ENCODE measurements at regions not wholly inside any gene's neighbourhood (a gene's known extent, or its start where the extent isn't known, plus 50 kb on each side); places are given as distances from the start of the nearest gene placed in this dataset.

GRCh38 chr10:6996431-6996830 lies 414.4 kb downstream of the SFMBT2 start:
- POLR2A ChIA-PET = no interaction called here
- Histone ChIP-seq H3K4me1 (ENCODE audit: insufficient read depth, low read length) (no peaks in the 10 kb centered on the region), H3K36me3 (replicated peaks in 1 of 2; ENCODE audit: control insufficient read depth in 1 of 2, insufficient read depth in 2 of 2, low read length in 2 of 2) (no peaks in the 10 kb centered on the region), H3K79me2 (ENCODE audit: insufficient read depth, low read length) (no peaks in the 10 kb centered on the region), H3K9me3 (ENCODE audit: low read length) (no peaks in the 10 kb centered on the region), H3K4me2 (ENCODE audit: low read depth, low read length) (no peak overlapping the region), H2AFZ (ENCODE audit: low read length) (no peak overlapping the region), H3K27ac (ENCODE audit: extremely low read length, insufficient read depth, low read length) (no peak overlapping the region), H3K4me3 (replicated peaks in 1 of 3; ENCODE audit: insufficient read depth in 1 of 3, low read depth in 2 of 3, low read length in 3 of 3) (no peak overlapping the region), H3K27me3 (ENCODE audit: control insufficient read depth in 1 of 2, insufficient read depth in 2 of 2, low read length in 2 of 2) (no peaks in the 10 kb centered on the region), H3K9ac (ENCODE audit: insufficient read depth, low read depth, low read length) (no peak overlapping the region), H4K20me1 (ENCODE audit: insufficient read depth, low read length) (no peaks in the 10 kb centered on the region)
- CTCF ChIA-PET (ENCODE audit: low intra/inter-chr PET ratio, low total read pairs) = no interaction called here
- 15% methylated on average over 4 of the region's 4 CpGs for WGBS (ENCODE audit: low lambda C conversion rate)
- TF ChIP-seq CCDC6 (CRISPR knock-in tag; IDR thresholded peaks at IDR 0.05) (no peak), KAT7 (CRISPR knock-in tag; IDR thresholded peaks at IDR 0.05; ENCODE audit: borderline replicate concordance) (no peak), TFAP4 (IDR thresholded peaks at IDR 0.05; ENCODE audit: borderline replicate concordance, low read depth) (no peak), ZNF652 (CRISPR knock-in tag; IDR thresholded peaks at IDR 0.05; ENCODE audit: borderline replicate concordance, low read depth) (no peak), PRPF4 (IDR thresholded peaks at IDR 0.05; ENCODE audit: low read depth, low read length, poor library complexity, severe bottlenecking) (no peak), SOX5 (CRISPR knock-in tag; IDR thresholded peaks at IDR 0.05; ENCODE audit: borderline replicate concordance) (no peak), NKX3-1 (CRISPR knock-in tag; IDR thresholded peaks at IDR 0.05) (no peak), HNRNPH1 (optimal IDR thresholded peaks at IDR 0.05; ENCODE audit: low read depth, low read length) (no peak), RFXAP (CRISPR knock-in tag; IDR thresholded peaks at IDR 0.05; ENCODE audit: borderline replicate concordance) (no peak), HOMEZ (CRISPR knock-in tag; IDR thresholded peaks at IDR 0.05; ENCODE audit: low read depth) (no peak), ZNF33A (CRISPR knock-in tag; IDR thresholded peaks at IDR 0.05; ENCODE audit: borderline replicate concordance) (no peak), ZFP62 (CRISPR knock-in tag; IDR thresholded peaks at IDR 0.05) (no peak), YEATS2 (CRISPR knock-in tag; IDR thresholded peaks at IDR 0.05; ENCODE audit: borderline replicate concordance) (no peak), ZNF879 (CRISPR knock-in tag; IDR thresholded peaks at IDR 0.05) (no peak)
- TF ChIP-seq, protein P1, sequence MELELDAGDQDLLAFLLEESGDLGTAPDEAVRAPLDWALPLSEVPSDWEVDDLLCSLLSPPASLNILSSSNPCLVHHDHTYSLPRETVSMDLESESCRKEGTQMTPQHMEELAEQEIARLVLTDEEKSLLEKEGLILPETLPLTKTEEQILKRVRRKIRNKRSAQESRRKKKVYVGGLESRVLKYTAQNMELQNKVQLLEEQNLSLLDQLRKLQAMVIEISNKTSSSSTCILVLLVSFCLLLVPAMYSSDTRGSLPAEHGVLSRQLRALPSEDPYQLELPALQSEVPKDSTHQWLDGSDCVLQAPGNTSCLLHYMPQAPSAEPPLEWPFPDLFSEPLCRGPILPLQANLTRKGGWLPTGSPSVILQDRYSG (CRISPR knock-in tag; IDR thresholded peaks at IDR 0.05) = no peak
- ATAC-seq = no peak
- intact Hi-C loops (cut with micrococcal nuclease; ENCODE audit: unreplicated experiment) (no loop called here), in situ Hi-C loops (cut with HindIII; ENCODE audit: extremely low pct_ligation_motif_present, low pct_unique_long_range_greater_than_20kb) (no loop called here)
- no peak for DNase-seq (ENCODE audit: low spot score)
- FAIRE-seq = no peak
- BruUV-seq (replicated peaks) = no TSS peak
